GM23338 (cell line): ENCODE measurements at regions not wholly inside any gene's neighbourhood (a gene's known extent, or its start where the extent isn't known, plus 50 kb on each side); places are given as distances from the start of the nearest gene placed in this dataset.

ENCODE experiments used
- ATAC-seq: fragments of 200-7000 bp; cut with Tn5 transposase; 3 replicates; pipeline ENCODE4 v1.9.1; 2020
- DNase-seq: peaks from one replicate; pipeline ENCODE4 v3.0.0-alpha.2; 2015; ENCODE audit warnings: low spot score
- H2AFZ ChIP-seq: fragments of 200-600 bp; sonication (generic); 2 replicates; pipeline ENCODE4 v1.8.0; 2016; ENCODE audit warnings: antibody characterized with exemption, mild to moderate bottlenecking, moderate library complexity
- H3F3A ChIP-seq: fragments of 200-600 bp; sonication (generic); replicated peaks from 2 replicates; pipeline ENCODE4 v1.8.0; 2017; ENCODE audit warnings: antibody characterized with exemption, mixed run types, low read depth
- H3K27ac ChIP-seq: fragments of 200-600 bp; sonication (generic); 2 replicates; pipeline ENCODE4 v1.6.1; 2016; ENCODE audit warnings: low read depth
- H3K27me3 ChIP-seq: fragments of 200-600 bp; sonication (generic); 2 replicates; pipeline ENCODE4 v1.8.0; 2016; ENCODE audit warnings: mild to moderate bottlenecking, mixed run types, moderate library complexity; ENCODE audit not compliant: insufficient read depth
- H3K36me3 ChIP-seq: fragments of 200-600 bp; sonication (generic); 2 replicates; pipeline ENCODE4 v1.8.0; 2016; ENCODE audit warnings: mild to moderate bottlenecking; ENCODE audit not compliant: insufficient read depth
- H3K4me1 ChIP-seq: fragments of 200-600 bp; sonication (generic); 2 replicates; pipeline ENCODE4 v1.8.0; 2016; ENCODE audit warnings: mild to moderate bottlenecking, moderate library complexity; ENCODE audit not compliant: insufficient read depth
- H3K4me2 ChIP-seq: fragments of 200-600 bp; sonication (generic); 2 replicates; pipeline ENCODE4 v1.7.1; 2017; ENCODE audit warnings: mixed run types
- H3K4me3 ChIP-seq: fragments of 200-600 bp; sonication (generic); 2 replicates; pipeline ENCODE4 v1.6.1; 2016; ENCODE audit warnings: mixed run types
- H3K79me2 ChIP-seq: fragments of 200-600 bp; sonication (generic); replicated peaks from 2 replicates; pipeline ENCODE4 v1.8.0; 2017; ENCODE audit warnings: mild to moderate bottlenecking; ENCODE audit not compliant: insufficient read depth
- H3K9me2 ChIP-seq: fragments of 200-600 bp; sonication (generic); 2 replicates; pipeline ENCODE4 v1.8.0; 2017; ENCODE audit not compliant: insufficient read depth
- H4K20me1 ChIP-seq: fragments of 200-600 bp; sonication (generic); replicated peaks from 2 replicates; pipeline ENCODE4 v1.8.0; 2017; ENCODE audit warnings: mild to moderate bottlenecking; ENCODE audit not compliant: insufficient read depth
- H3K27ac Mint-ChIP-seq: 2 replicates; pipeline ENCODE4 v1.8.0; 2020; ENCODE audit warnings: inconsistent platforms, mild to moderate bottlenecking, moderate library complexity, mixed read lengths
- H3K27me3 Mint-ChIP-seq: 3 replicates; pipeline ENCODE4 v1.8.0; 2022; ENCODE audit warnings: low read depth, mild to moderate bottlenecking, moderate library complexity, mixed read lengths, inconsistent platforms; ENCODE audit not compliant: insufficient read depth, poor library complexity
- H3K36me3 Mint-ChIP-seq: 3 replicates; pipeline ENCODE4 v1.8.0; 2021; ENCODE audit warnings: low read depth, mild to moderate bottlenecking, inconsistent platforms, moderate library complexity, mixed read lengths
- H3K4me1 Mint-ChIP-seq: 3 replicates; pipeline ENCODE4 v1.8.0; 2020; ENCODE audit warnings: mild to moderate bottlenecking, inconsistent platforms, mixed read lengths
- H3K4me3 Mint-ChIP-seq: 3 replicates; pipeline ENCODE4 v1.8.0; 2021; ENCODE audit warnings: moderate library complexity, mild to moderate bottlenecking, inconsistent platforms, mixed read lengths
- H3K9me3 Mint-ChIP-seq: 3 replicates; pipeline ENCODE4 v1.8.0; 2020; ENCODE audit warnings: moderate library complexity, mild to moderate bottlenecking, inconsistent platforms, mixed read lengths
- CREB1 ChIP-seq: fragments of 250-450 bp; sonication (Bioruptor Pico); IDR thresholded peaks from 2 replicates; pipeline ENCODE4 v1.5.0; 2020; ENCODE audit warnings: low read depth, mild to moderate bottlenecking, moderate library complexity
- EZH2 ChIP-seq: fragments of 200-600 bp; sonication (generic); IDR thresholded peaks from one replicate; pipeline ENCODE4 v1.8.0; 2017; ENCODE audit warnings: antibody characterized with exemption, mild to moderate bottlenecking, low read depth; ENCODE audit not compliant: unreplicated experiment
- JUNB ChIP-seq: IDR thresholded peaks from one replicate; pipeline ENCODE4 v1.6.1; 2016; ENCODE audit warnings: antibody characterized with exemption; ENCODE audit not compliant: unreplicated experiment
- POLR2AphosphoS5 ChIP-seq: IDR thresholded peaks from 2 replicates; pipeline ENCODE4 v1.6.1; 2016; ENCODE audit warnings: antibody characterized with exemption, low read depth
- ZNF114 ChIP-seq: fragments of 250-450 bp; sonication (Bioruptor Pico); IDR thresholded peaks from 2 replicates; pipeline ENCODE4 v1.5.0; 2020; ENCODE audit warnings: mild to moderate bottlenecking, moderate library complexity
- ZNF331 ChIP-seq: fragments of 250-450 bp; sonication (Bioruptor Pico); IDR thresholded peaks from 2 replicates; pipeline ENCODE4 v1.5.0; 2020; ENCODE audit warnings: low read depth, mild to moderate bottlenecking, moderate library complexity
- TF ChIP-seq, protein P1 (sequence below): IDR thresholded peaks from one replicate; pipeline ENCODE4 v1.6.1; 2018; ENCODE audit warnings: antibody characterized with exemption; ENCODE audit not compliant: unreplicated experiment
- TF ChIP-seq, protein P2 (sequence below): fragments of 250-450 bp; sonication (Bioruptor Pico); IDR thresholded peaks from 2 replicates; pipeline ENCODE4 v1.5.0; 2020; ENCODE audit warnings: mild to moderate bottlenecking, moderate library complexity
- TF ChIP-seq, protein P3 (sequence below), 2 experiments: fragments of 200-600 bp in 1 of 2; sonication (generic) in 1 of 2; conservative IDR thresholded peaks; 2 replicates each; pipeline versions ENCODE4 v1.5.1 to v1.6.1; 2016 to 2017; ENCODE audit warnings: antibody characterized with exemption in 2 of 2, low read depth in 2 of 2, mild to moderate bottlenecking in 2 of 2, moderate library complexity in 1 of 2
- TF ChIP-seq, protein P4 (sequence below): IDR thresholded peaks from 2 replicates; pipeline ENCODE4 v1.6.1; 2016; ENCODE audit warnings: antibody characterized with exemption

DNA sequence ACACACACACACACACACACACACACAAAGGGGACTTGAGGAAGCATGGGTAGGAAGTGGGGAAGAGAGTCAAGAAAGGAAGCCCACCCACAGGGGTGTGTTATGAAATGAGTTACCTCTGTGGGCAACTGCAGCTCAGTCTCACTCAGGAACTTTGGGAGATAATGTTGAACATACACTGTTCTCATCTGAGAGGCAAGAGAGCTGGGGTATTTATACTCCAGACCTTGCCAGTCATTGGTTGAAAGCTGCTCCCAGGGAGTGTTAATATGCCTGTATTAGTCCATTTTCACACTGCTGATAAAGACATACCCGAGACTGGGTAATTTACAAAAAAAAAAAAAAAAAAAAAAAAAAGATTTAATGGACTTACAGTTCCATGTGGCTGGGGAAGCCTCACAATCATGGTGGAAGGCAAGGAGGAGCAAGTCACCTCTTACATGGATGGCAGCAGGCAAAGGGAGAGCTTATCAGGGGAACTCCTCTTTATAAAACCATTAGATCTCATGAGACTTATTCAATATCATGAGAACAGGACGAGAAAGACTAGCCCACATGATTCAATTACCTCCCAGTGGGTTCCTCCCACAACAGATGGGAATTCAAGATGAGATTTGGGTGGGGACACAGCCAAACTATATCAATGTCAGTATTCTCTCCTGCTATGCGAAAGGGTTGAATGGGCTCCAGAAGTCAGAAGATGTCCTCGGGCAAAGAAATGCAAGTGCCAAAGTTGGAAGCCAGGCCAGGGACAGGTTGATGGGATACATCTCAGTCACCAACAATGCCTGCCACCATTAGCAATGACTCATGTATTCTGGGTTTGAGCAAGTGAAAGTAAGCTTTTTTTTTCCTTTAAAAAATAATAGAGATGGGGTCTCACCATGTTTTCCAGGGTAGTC, 270.5 kb downstream of the MRTFB start:
- no peaks in the 10 kb centered on the region for H3K27me3 ChIP-seq
- peaks cover 27% of the 10 kb centered on the region; the same call in 2 of the 3 replicates for H3K9me3 Mint-ChIP-seq
- no peaks in the 10 kb centered on the region for H3K36me3 ChIP-seq
- no peak for DNase-seq
- no peak overlapping the region for H2AFZ ChIP-seq
- H3K4me1 ChIP-seq: no peaks in the 10 kb centered on the region
- TF ChIP-seq, protein P1, sequence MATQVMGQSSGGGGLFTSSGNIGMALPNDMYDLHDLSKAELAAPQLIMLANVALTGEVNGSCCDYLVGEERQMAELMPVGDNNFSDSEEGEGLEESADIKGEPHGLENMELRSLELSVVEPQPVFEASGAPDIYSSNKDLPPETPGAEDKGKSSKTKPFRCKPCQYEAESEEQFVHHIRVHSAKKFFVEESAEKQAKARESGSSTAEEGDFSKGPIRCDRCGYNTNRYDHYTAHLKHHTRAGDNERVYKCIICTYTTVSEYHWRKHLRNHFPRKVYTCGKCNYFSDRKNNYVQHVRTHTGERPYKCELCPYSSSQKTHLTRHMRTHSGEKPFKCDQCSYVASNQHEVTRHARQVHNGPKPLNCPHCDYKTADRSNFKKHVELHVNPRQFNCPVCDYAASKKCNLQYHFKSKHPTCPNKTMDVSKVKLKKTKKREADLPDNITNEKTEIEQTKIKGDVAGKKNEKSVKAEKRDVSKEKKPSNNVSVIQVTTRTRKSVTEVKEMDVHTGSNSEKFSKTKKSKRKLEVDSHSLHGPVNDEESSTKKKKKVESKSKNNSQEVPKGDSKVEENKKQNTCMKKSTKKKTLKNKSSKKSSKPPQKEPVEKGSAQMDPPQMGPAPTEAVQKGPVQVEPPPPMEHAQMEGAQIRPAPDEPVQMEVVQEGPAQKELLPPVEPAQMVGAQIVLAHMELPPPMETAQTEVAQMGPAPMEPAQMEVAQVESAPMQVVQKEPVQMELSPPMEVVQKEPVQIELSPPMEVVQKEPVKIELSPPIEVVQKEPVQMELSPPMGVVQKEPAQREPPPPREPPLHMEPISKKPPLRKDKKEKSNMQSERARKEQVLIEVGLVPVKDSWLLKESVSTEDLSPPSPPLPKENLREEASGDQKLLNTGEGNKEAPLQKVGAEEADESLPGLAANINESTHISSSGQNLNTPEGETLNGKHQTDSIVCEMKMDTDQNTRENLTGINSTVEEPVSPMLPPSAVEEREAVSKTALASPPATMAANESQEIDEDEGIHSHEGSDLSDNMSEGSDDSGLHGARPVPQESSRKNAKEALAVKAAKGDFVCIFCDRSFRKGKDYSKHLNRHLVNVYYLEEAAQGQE: no peak
- TF ChIP-seq, protein P2, sequence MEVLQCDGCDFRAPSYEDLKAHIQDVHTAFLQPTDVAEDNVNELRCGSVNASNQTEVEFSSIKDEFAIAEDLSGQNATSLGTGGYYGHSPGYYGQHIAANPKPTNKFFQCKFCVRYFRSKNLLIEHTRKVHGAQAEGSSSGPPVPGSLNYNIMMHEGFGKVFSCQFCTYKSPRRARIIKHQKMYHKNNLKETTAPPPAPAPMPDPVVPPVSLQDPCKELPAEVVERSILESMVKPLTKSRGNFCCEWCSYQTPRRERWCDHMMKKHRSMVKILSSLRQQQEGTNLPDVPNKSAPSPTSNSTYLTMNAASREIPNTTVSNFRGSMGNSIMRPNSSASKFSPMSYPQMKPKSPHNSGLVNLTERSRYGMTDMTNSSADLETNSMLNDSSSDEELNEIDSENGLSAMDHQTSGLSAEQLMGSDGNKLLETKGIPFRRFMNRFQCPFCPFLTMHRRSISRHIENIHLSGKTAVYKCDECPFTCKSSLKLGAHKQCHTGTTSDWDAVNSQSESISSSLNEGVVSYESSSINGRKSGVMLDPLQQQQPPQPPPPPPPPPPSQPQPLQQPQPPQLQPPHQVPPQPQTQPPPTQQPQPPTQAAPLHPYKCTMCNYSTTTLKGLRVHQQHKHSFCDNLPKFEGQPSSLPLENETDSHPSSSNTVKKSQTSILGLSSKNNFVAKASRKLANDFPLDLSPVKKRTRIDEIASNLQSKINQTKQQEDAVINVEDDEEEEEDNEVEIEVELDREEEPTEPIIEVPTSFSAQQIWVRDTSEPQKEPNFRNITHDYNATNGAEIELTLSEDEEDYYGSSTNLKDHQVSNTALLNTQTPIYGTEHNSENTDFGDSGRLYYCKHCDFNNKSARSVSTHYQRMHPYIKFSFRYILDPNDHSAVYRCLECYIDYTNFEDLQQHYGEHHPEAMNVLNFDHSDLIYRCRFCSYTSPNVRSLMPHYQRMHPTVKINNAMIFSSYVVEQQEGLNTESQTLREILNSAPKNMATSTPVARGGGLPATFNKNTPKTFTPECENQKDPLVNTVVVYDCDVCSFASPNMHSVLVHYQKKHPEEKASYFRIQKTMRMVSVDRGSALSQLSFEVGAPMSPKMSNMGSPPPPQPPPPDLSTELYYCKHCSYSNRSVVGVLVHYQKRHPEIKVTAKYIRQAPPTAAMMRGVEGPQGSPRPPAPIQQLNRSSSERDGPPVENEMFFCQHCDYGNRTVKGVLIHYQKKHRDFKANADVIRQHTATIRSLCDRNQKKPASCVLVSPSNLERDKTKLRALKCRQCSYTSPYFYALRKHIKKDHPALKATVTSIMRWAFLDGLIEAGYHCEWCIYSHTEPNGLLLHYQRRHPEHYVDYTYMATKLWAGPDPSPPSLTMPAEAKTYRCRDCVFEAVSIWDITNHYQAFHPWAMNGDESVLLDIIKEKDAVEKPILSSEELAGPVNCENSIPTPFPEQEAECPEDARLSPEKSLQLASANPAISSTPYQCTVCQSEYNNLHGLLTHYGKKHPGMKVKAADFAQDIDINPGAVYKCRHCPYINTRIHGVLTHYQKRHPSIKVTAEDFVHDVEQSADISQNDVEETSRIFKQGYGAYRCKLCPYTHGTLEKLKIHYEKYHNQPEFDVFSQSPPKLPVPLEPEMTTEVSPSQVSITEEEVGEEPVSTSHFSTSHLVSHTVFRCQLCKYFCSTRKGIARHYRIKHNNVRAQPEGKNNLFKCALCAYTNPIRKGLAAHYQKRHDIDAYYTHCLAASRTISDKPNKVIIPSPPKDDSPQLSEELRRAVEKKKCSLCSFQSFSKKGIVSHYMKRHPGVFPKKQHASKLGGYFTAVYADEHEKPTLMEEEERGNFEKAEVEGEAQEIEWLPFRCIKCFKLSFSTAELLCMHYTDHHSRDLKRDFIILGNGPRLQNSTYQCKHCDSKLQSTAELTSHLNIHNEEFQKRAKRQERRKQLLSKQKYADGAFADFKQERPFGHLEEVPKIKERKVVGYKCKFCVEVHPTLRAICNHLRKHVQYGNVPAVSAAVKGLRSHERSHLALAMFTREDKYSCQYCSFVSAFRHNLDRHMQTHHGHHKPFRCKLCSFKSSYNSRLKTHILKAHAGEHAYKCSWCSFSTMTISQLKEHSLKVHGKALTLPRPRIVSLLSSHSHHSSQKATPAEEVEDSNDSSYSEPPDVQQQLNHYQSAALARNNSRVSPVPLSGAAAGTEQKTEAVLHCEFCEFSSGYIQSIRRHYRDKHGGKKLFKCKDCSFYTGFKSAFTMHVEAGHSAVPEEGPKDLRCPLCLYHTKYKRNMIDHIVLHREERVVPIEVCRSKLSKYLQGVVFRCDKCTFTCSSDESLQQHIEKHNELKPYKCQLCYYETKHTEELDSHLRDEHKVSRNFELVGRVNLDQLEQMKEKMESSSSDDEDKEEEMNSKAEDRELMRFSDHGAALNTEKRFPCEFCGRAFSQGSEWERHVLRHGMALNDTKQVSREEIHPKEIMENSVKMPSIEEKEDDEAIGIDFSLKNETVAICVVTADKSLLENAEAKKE (CRISPR knock-in tag): no peak
- TF ChIP-seq, protein P3, sequence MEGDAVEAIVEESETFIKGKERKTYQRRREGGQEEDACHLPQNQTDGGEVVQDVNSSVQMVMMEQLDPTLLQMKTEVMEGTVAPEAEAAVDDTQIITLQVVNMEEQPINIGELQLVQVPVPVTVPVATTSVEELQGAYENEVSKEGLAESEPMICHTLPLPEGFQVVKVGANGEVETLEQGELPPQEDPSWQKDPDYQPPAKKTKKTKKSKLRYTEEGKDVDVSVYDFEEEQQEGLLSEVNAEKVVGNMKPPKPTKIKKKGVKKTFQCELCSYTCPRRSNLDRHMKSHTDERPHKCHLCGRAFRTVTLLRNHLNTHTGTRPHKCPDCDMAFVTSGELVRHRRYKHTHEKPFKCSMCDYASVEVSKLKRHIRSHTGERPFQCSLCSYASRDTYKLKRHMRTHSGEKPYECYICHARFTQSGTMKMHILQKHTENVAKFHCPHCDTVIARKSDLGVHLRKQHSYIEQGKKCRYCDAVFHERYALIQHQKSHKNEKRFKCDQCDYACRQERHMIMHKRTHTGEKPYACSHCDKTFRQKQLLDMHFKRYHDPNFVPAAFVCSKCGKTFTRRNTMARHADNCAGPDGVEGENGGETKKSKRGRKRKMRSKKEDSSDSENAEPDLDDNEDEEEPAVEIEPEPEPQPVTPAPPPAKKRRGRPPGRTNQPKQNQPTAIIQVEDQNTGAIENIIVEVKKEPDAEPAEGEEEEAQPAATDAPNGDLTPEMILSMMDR (conservative IDR thresholded peaks at IDR 0.05; ENCODE audit: low read depth in 2 of 2): no peak
- TF ChIP-seq EZH2 (no peak), ZNF114 (CRISPR knock-in tag) (no peak), CREB1 (CRISPR knock-in tag) (no peak), ZNF331 (CRISPR knock-in tag) (no peak), JUNB (no peak), POLR2AphosphoS5 (no peak)
- TF ChIP-seq, protein P4, sequence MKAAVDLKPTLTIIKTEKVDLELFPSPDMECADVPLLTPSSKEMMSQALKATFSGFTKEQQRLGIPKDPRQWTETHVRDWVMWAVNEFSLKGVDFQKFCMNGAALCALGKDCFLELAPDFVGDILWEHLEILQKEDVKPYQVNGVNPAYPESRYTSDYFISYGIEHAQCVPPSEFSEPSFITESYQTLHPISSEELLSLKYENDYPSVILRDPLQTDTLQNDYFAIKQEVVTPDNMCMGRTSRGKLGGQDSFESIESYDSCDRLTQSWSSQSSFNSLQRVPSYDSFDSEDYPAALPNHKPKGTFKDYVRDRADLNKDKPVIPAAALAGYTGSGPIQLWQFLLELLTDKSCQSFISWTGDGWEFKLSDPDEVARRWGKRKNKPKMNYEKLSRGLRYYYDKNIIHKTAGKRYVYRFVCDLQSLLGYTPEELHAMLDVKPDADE: no peak
- H3K4me3 ChIP-seq: no peak overlapping the region
- peaks cover 5% of the 10 kb centered on the region for H3K27me3 Mint-ChIP-seq
- no peaks in the 10 kb centered on the region for H3K79me2 ChIP-seq
- H3K4me2 ChIP-seq: no peak overlapping the region
- H4K20me1 ChIP-seq: no peaks in the 10 kb centered on the region
- H3K36me3 Mint-ChIP-seq: peaks cover 8% of the 10 kb centered on the region
- no peak for ATAC-seq
- H3K4me3 Mint-ChIP-seq: no peak overlapping the region
- no peak overlapping the region for H3K27ac ChIP-seq
- peaks cover 7% of the 10 kb centered on the region; the same call in 1 of the 2 replicates for H3K9me2 ChIP-seq
- no peaks in the 10 kb centered on the region for H3F3A ChIP-seq
- H3K4me1 Mint-ChIP-seq: 0 out of 3 replicates have a peak, but pooled peaks cover 2% of the 10 kb centered on the region
- no peak overlapping the region for H3K27ac Mint-ChIP-seq
